ENCODE measurements at regions not wholly inside any gene's neighbourhood (a gene's known extent, or its start where the extent isn't known, plus 50 kb on each side); places are given as distances from the start of the nearest gene placed in this dataset.

GRCh38 chr9:96058218-96058617 lies 182.7 kb downstream of the ERCC6L2 start:
- 89% methylated on average over 2 of the region's 2 CpGs; no CpG with 5 or more reads in 1 of the 2 experiments for WGBS, 2 experiments (ENCODE audit: extremely low coverage in 1 of 2, insufficient coverage in 1 of 2, insufficient read length in 1 of 2, insufficient replicate concordance in 2 of 2, low coverage in 1 of 2, low lambda C conversion rate in 2 of 2, missing lambda C conversion rate in 1 of 2)
- POLR2A ChIA-PET (ENCODE audit: partially characterized antibody), result no interaction called here

More at GRCh38 chr9:96058218-96058617, 182.7 kb downstream of the ERCC6L2 start:
- DNase-seq (ENCODE audit: low read depth in 1 of 2, low spot score in 2 of 2) (no peak), FAIRE-seq (no peak)
- H2BK120ac ChIP-seq (replicated peaks; ENCODE audit: low read depth, low read length), result no peak overlapping the region
- no peak overlapping the region for H2BK12ac ChIP-seq (ENCODE audit: low read depth, low read length)
- no peak overlapping the region for H3K27ac ChIP-seq (ENCODE audit: low read depth, low read length)
- CTCF ChIA-PET (ENCODE audit: partially characterized antibody), result interaction anchor here (1.7 kb wide), 1 partner anchor 10 kb away, joined by 4 read pairs; no protein-coding TSS in a partner anchor
- H4K5ac ChIP-seq (ENCODE audit: insufficient read length, low read depth, low read length), result no peak overlapping the region
- H3K79me2 ChIP-seq (ENCODE audit: control insufficient read depth in 1 of 2, insufficient read depth in 2 of 2, low read length in 2 of 2), result no peaks in the 10 kb centered on the region
- H3K23ac ChIP-seq (ENCODE audit: insufficient read length), result no peak overlapping the region
- no peak overlapping the region for H2AK5ac ChIP-seq (ENCODE audit: low read depth, low read length)
- no peaks in the 10 kb centered on the region for H3K23me2 ChIP-seq (ENCODE audit: low read depth, low read length)
- no peak overlapping the region for H2BK5ac ChIP-seq (ENCODE audit: low read depth, low read length)
- no peaks in the 10 kb centered on the region for H3K27me3 ChIP-seq (replicated peaks in 1 of 4; ENCODE audit: control insufficient read depth in 3 of 4, extremely low read depth in 1 of 4, insufficient read depth in 3 of 4, low read length in 3 of 4)
- H3K14ac ChIP-seq (ENCODE audit: insufficient read length), result no peak overlapping the region
- H3K4me2 ChIP-seq (ENCODE audit: insufficient read depth in 1 of 2, low read depth in 2 of 2, low read length in 2 of 2), result no peak overlapping the region
- peaks cover 0 to 10% (median 4%) of the 10 kb centered on the region in 4 experiments; a peak in 2 of 7 replicates for H3K4me1 ChIP-seq (replicated peaks in 1 of 4; ENCODE audit: control insufficient read depth in 3 of 4, insufficient read depth in 4 of 4, low read length in 3 of 4)
- no peak overlapping the region for H4K91ac ChIP-seq (replicated peaks; ENCODE audit: insufficient read length, low read length)
- H2AFZ ChIP-seq (ENCODE audit: low read length), result no peak overlapping the region
- no peak overlapping the region for H2BK20ac ChIP-seq (ENCODE audit: low read length)
- no peak overlapping the region for H2BK15ac ChIP-seq (ENCODE audit: low read length)
- H3K79me1 ChIP-seq (ENCODE audit: low read depth, low read length), result no peaks in the 10 kb centered on the region
- no peak overlapping the region for H4K8ac ChIP-seq (ENCODE audit: extremely low read depth, insufficient read depth, low read length)
- H3K9ac ChIP-seq (replicated peaks in 1 of 4; ENCODE audit: extremely low read depth in 1 of 4, low read depth in 3 of 4, low read length in 3 of 4), result no peak overlapping the region
- H3K56ac ChIP-seq (replicated peaks; ENCODE audit: insufficient read length, low read depth, low read length), result no peak overlapping the region
- H3K4ac ChIP-seq (replicated peaks; ENCODE audit: insufficient read length, low read depth, low read length), result no peak overlapping the region
- TF ChIP-seq CREB1 (IDR thresholded peaks at IDR 0.05), result no peak
- TF ChIP-seq CHD2 (IDR thresholded peaks at IDR 0.05; ENCODE audit: low read length), result no peak
- TF ChIP-seq CEBPB (IDR thresholded peaks at IDR 0.05; ENCODE audit: low read depth, low read length), result no peak
- no peak for TF ChIP-seq TEAD4 (IDR thresholded peaks at IDR 0.05; ENCODE audit: low read depth, low read length)
- TF ChIP-seq FOSL1 (IDR thresholded peaks at IDR 0.05; ENCODE audit: insufficient read depth, low read depth, low read length), result no peak
- H4K20me1 ChIP-seq (replicated peaks in 1 of 2; ENCODE audit: control insufficient read depth in 1 of 2, insufficient read depth in 2 of 2, low read length in 2 of 2), result no peaks in the 10 kb centered on the region
- H3K9me3 ChIP-seq (ENCODE audit: insufficient read depth in 2 of 2, low read depth in 1 of 2, low read length in 1 of 2), result peaks cover 0 to 5% of the 10 kb centered on the region in 2 experiments; a peak in 1 of 4 replicates
- no peak overlapping the region for H3K4me3 ChIP-seq (ENCODE audit: extremely low read depth in 1 of 4, insufficient read depth in 2 of 4, low read depth in 3 of 4, low read length in 4 of 4)
- no peak overlapping the region for H3K18ac ChIP-seq (ENCODE audit: extremely low read depth, low read length)
- H3K36me3 ChIP-seq (ENCODE audit: control insufficient read depth in 2 of 4, insufficient read depth in 4 of 4, low read length in 3 of 4), result no peaks in the 10 kb centered on the region
